HUES64 (cell line): ENCODE measurements at regions not wholly inside any gene's neighbourhood (a gene's known extent, or its start where the extent isn't known, plus 50 kb on each side); places are given as distances from the start of the nearest gene placed in this dataset.

ENCODE experiments used
- H3K27ac ChIP-seq: 2 replicates; pipeline ENCODE4 v1.7.0; 2013; ENCODE audit warnings: low read depth, low read length, inconsistent platforms
- H3K27me3 ChIP-seq: 2 replicates; pipeline ENCODE4 v1.6.1; 2013; ENCODE audit warnings: mild to moderate bottlenecking, low read length; ENCODE audit not compliant: insufficient read depth
- H3K36me3 ChIP-seq: 2 replicates; pipeline ENCODE4 v1.6.1; 2013; ENCODE audit warnings: mild to moderate bottlenecking, low read length; ENCODE audit not compliant: insufficient read depth
- H3K4me1 ChIP-seq: 2 replicates; pipeline ENCODE4 v1.6.1; 2013; ENCODE audit warnings: mild to moderate bottlenecking, low read length, moderate library complexity; ENCODE audit not compliant: insufficient read depth
- H3K4me3 ChIP-seq: 2 replicates; pipeline ENCODE4 v1.5.1; 2013; ENCODE audit warnings: mild to moderate bottlenecking, low read length, moderate library complexity
- H3K9ac ChIP-seq: 2 replicates; pipeline ENCODE4 v1.6.1; 2013; ENCODE audit warnings: mild to moderate bottlenecking, low read depth, low read length
- H3K9me3 ChIP-seq: 2 replicates; pipeline ENCODE4 v1.6.1; 2013; ENCODE audit warnings: low read depth, low read length; ENCODE audit not compliant: insufficient read depth
- WGBS: fragments of 150-250, 120-280 bp; methylation state at CpG from one replicate; pipeline ENCODE4 v1.1.7; 2013; ENCODE audit warnings: missing lambda C conversion rate; 5-methylcytosine and 5-hydroxymethylcytosine counted together

GRCh38 chr3:18886331-18886730, 262.0 kb upstream of the KCNH8 start:
- Histone ChIP-seq H3K4me1 (no peaks in the 10 kb centered on the region), H3K9me3 (no peaks in the 10 kb centered on the region), H3K9ac (no peak overlapping the region), H3K27me3 (no peaks in the 10 kb centered on the region), H3K27ac (no peak overlapping the region), H3K36me3 (no peaks in the 10 kb centered on the region), H3K4me3 (no peak overlapping the region)
- 95% methylated on average over 6 of the region's 6 CpGs for WGBS

GRCh38 chr3:18885612-18886011, 262.7 kb upstream of the KCNH8 start:
- no peaks in the 10 kb centered on the region for H3K36me3 ChIP-seq
- WGBS, result 94% methylated on average over 6 of the region's 6 CpGs
- no peaks in the 10 kb centered on the region for H3K4me1 ChIP-seq
- no peak overlapping the region for H3K4me3 ChIP-seq
- H3K9ac ChIP-seq, result no peak overlapping the region
- H3K27me3 ChIP-seq, result no peaks in the 10 kb centered on the region
- H3K9me3 ChIP-seq, result no peaks in the 10 kb centered on the region
- H3K27ac ChIP-seq, result no peak overlapping the region

- 100% methylated on average over 2 of the region's 2 CpGs for WGBS
- Histone ChIP-seq H3K9ac (no peak overlapping the region), H3K4me3 (no peak overlapping the region)
Measured at GRCh38 chr3:18883571-18883970, 264.7 kb upstream of the KCNH8 start.

GRCh38 chr3:18880691-18881090, 267.6 kb upstream of the KCNH8 start:
- Histone ChIP-seq H3K27me3 (no peaks in the 10 kb centered on the region), H3K27ac (no peak overlapping the region), H3K4me1 (no peaks in the 10 kb centered on the region), H3K9ac (no peak overlapping the region), H3K36me3 (no peaks in the 10 kb centered on the region), H3K4me3 (no peak overlapping the region), H3K9me3 (no peaks in the 10 kb centered on the region)
- WGBS, result 95% methylated on average over 1 of the region's 1 CpG

More at GRCh38 chr3:18883571-18883970, 264.7 kb upstream of the KCNH8 start:
- H3K9me3 ChIP-seq, result no peaks in the 10 kb centered on the region
- no peaks in the 10 kb centered on the region for H3K27me3 ChIP-seq
- H3K4me1 ChIP-seq, result no peaks in the 10 kb centered on the region
- H3K27ac ChIP-seq, result no peak overlapping the region
- no peaks in the 10 kb centered on the region for H3K36me3 ChIP-seq

- WGBS, result 96% methylated on average over 1 of the region's 1 CpG
Measured at GRCh38 chr3:18872466-18872865, 275.8 kb upstream of the KCNH8 start.

GRCh38 chr3:18870642-18871041, 277.7 kb upstream of the KCNH8 start:
- H3K9me3 ChIP-seq, result no peaks in the 10 kb centered on the region
- no peaks in the 10 kb centered on the region for H3K36me3 ChIP-seq
- WGBS, result 86% methylated on average over 1 of the region's 2 CpGs
- H3K27me3 ChIP-seq, result no peaks in the 10 kb centered on the region
- H3K27ac ChIP-seq, result no peak overlapping the region
- H3K9ac ChIP-seq, result no peak overlapping the region
- no peaks in the 10 kb centered on the region for H3K4me1 ChIP-seq
- H3K4me3 ChIP-seq, result no peak overlapping the region

More at GRCh38 chr3:18872466-18872865, 275.8 kb upstream of the KCNH8 start:
- Histone ChIP-seq H3K27me3 (no peaks in the 10 kb centered on the region), H3K9me3 (no peaks in the 10 kb centered on the region), H3K36me3 (no peaks in the 10 kb centered on the region), H3K27ac (no peak overlapping the region), H3K4me1 (no peaks in the 10 kb centered on the region), H3K4me3 (no peak overlapping the region), H3K9ac (no peak overlapping the region)

GRCh38 chr3:18870074-18870640, 278.2 kb upstream of the KCNH8 start:
- H3K27ac ChIP-seq, result no peak overlapping the region
- no peaks in the 10 kb centered on the region for H3K9me3 ChIP-seq
- no peaks in the 10 kb centered on the region for H3K4me1 ChIP-seq
- no peak overlapping the region for H3K9ac ChIP-seq
- 100% methylated on average over 1 of the region's 1 CpG for WGBS
- H3K36me3 ChIP-seq, result no peaks in the 10 kb centered on the region
- H3K27me3 ChIP-seq, result no peaks in the 10 kb centered on the region
- H3K4me3 ChIP-seq, result no peak overlapping the region

GRCh38 chr3:18868911-18869689, 279.2 kb upstream of the KCNH8 start:
- no peaks in the 10 kb centered on the region for H3K9me3 ChIP-seq
- H3K4me1 ChIP-seq, result no peaks in the 10 kb centered on the region
- no peaks in the 10 kb centered on the region for H3K36me3 ChIP-seq
- 95% methylated on average over 4 of the region's 4 CpGs for WGBS
- no peak overlapping the region for H3K27ac ChIP-seq
- H3K9ac ChIP-seq, result no peak overlapping the region
- H3K27me3 ChIP-seq, result no peaks in the 10 kb centered on the region
- H3K4me3 ChIP-seq, result no peak overlapping the region

GRCh38 chr3:18866899-18867298, 281.4 kb upstream of the KCNH8 start:
- 80% methylated on average over 1 of the region's 1 CpG for WGBS
- Histone ChIP-seq H3K9me3 (no peaks in the 10 kb centered on the region), H3K4me1 (no peaks in the 10 kb centered on the region), H3K9ac (no peak overlapping the region), H3K36me3 (no peaks in the 10 kb centered on the region), H3K27ac (no peak overlapping the region), H3K4me3 (no peak overlapping the region), H3K27me3 (no peaks in the 10 kb centered on the region)

GRCh38 chr3:18864933-18865731, 283.2 kb upstream of the KCNH8 start:
- Histone ChIP-seq H3K36me3 (no peaks in the 10 kb centered on the region), H3K4me1 (no peaks in the 10 kb centered on the region), H3K9ac (no peak overlapping the region), H3K9me3 (no peaks in the 10 kb centered on the region), H3K27ac (no peak overlapping the region), H3K4me3 (no peak overlapping the region), H3K27me3 (no peaks in the 10 kb centered on the region)
- WGBS, result 100% methylated on average over 3 of the region's 3 CpGs

- WGBS, result 97% methylated on average over 2 of the region's 2 CpGs
- no peak overlapping the region for H3K9ac ChIP-seq
- no peak overlapping the region for H3K4me3 ChIP-seq
- no peaks in the 10 kb centered on the region for H3K4me1 ChIP-seq
- no peaks in the 10 kb centered on the region for H3K27me3 ChIP-seq
- H3K36me3 ChIP-seq, result no peaks in the 10 kb centered on the region
- H3K9me3 ChIP-seq, result no peaks in the 10 kb centered on the region
- no peak overlapping the region for H3K27ac ChIP-seq
Measured at GRCh38 chr3:18862077-18862476, 286.2 kb upstream of the KCNH8 start.
